ENCODE measurements at regions not wholly inside any gene's neighbourhood (a gene's known extent, or its start where the extent isn't known, plus 50 kb on each side); places are given as distances from the start of the nearest gene placed in this dataset.

DNA sequence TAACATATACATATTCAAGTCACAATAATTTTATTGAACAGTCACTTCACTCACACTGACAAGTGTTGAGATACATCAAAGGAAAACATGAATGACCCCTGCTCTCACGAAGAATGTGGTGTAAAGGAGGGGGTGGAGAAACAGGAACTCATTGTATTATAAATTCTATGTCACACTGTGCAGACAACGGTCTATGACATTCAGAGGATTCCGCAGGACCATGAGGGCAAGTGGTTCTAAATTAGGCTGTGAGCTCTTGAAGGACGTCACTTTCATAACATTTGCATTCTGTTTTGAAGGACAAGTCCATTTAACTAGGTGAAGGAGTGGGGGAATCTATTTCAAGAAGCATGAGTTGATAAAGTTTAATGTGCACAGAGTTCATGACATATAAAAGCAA, 415.2 kb upstream of the HS3ST1 start:
- Histone ChIP-seq H2BK15ac (ENCODE audit: low read length) (no peak overlapping the region), H3K79me2 (ENCODE audit: control insufficient read depth in 1 of 2, insufficient read depth in 2 of 2, low read length in 2 of 2) (no peaks in the 10 kb centered on the region), H3K9ac (replicated peaks in 1 of 4; ENCODE audit: extremely low read depth in 1 of 4, low read depth in 3 of 4, low read length in 3 of 4) (no peak overlapping the region), H3K9me3 (ENCODE audit: insufficient read depth in 2 of 2, low read depth in 1 of 2, low read length in 1 of 2) (no peaks in the 10 kb centered on the region), H3K14ac (ENCODE audit: insufficient read length) (no peak overlapping the region), H3K36me3 (ENCODE audit: control insufficient read depth in 2 of 4, insufficient read depth in 4 of 4, low read length in 3 of 4) (no peaks in the 10 kb centered on the region), H4K91ac (replicated peaks; ENCODE audit: insufficient read length, low read length) (no peak overlapping the region), H3K27ac (ENCODE audit: low read depth, low read length) (no peak overlapping the region), H3K23ac (ENCODE audit: insufficient read length) (no peak overlapping the region), H3K23me2 (ENCODE audit: low read depth, low read length) (no peaks in the 10 kb centered on the region), H3K18ac (ENCODE audit: extremely low read depth, low read length) (no peak overlapping the region), H3K4me3 (ENCODE audit: extremely low read depth in 1 of 4, insufficient read depth in 2 of 4, low read depth in 3 of 4, low read length in 4 of 4) (no peak overlapping the region), H3K79me1 (ENCODE audit: low read depth, low read length) (no peaks in the 10 kb centered on the region), H2BK120ac (replicated peaks; ENCODE audit: low read depth, low read length) (no peak overlapping the region), H2BK12ac (ENCODE audit: low read depth, low read length) (no peak overlapping the region), H2AFZ (ENCODE audit: low read length) (no peak overlapping the region; the same call in 1 of the 2 replicates), H2BK20ac (ENCODE audit: low read length) (no peak overlapping the region), H3K4me1 (replicated peaks in 1 of 4; ENCODE audit: control insufficient read depth in 3 of 4, insufficient read depth in 4 of 4, low read length in 3 of 4) (peaks cover 0 to 7% (median under 1%) of the 10 kb centered on the region in 4 experiments; a peak in 2 of 7 replicates), H3K4ac (replicated peaks; ENCODE audit: insufficient read length, low read depth, low read length) (no peak overlapping the region), H3K56ac (replicated peaks; ENCODE audit: insufficient read length, low read depth, low read length) (no peak overlapping the region), H2BK5ac (ENCODE audit: low read depth, low read length) (no peak overlapping the region), H4K20me1 (replicated peaks in 1 of 2; ENCODE audit: control insufficient read depth in 1 of 2, insufficient read depth in 2 of 2, low read length in 2 of 2) (no peaks in the 10 kb centered on the region), H2AK5ac (ENCODE audit: low read depth, low read length) (no peak overlapping the region), H3K4me2 (ENCODE audit: insufficient read depth in 1 of 2, low read depth in 2 of 2, low read length in 2 of 2) (no peak overlapping the region), H4K5ac (ENCODE audit: insufficient read length, low read depth, low read length) (no peak overlapping the region), H3K27me3 (replicated peaks in 1 of 4; ENCODE audit: control insufficient read depth in 3 of 4, extremely low read depth in 1 of 4, insufficient read depth in 3 of 4, low read length in 3 of 4) (no peaks in the 10 kb centered on the region), H4K8ac (ENCODE audit: extremely low read depth, insufficient read depth, low read length) (no peak overlapping the region)
- DNase-seq (ENCODE audit: low read depth in 1 of 2, low spot score in 2 of 2) (no peak), FAIRE-seq (no peak)
- TF ChIP-seq MAFK (IDR thresholded peaks at IDR 0.05; ENCODE audit: low read depth, low read length): no peak
- no peak for TF ChIP-seq HDAC2 (IDR thresholded peaks at IDR 0.05; ENCODE audit: borderline replicate concordance in 1 of 2, low read depth in 2 of 2, low read length in 2 of 2)
- TF ChIP-seq RXRA (IDR thresholded peaks at IDR 0.05; ENCODE audit: insufficient read depth, low read depth, low read length): no peak
- no peak for TF ChIP-seq USF2 (IDR thresholded peaks at IDR 0.05; ENCODE audit: low read length)
- no peak for TF ChIP-seq KDM4A (IDR thresholded peaks at IDR 0.05; ENCODE audit: low read depth, low read length, severe bottlenecking)
- no peak for TF ChIP-seq CBX5 (IDR thresholded peaks at IDR 0.05; ENCODE audit: low read depth, low read length)
- no peak for TF ChIP-seq CBX8 (IDR thresholded peaks at IDR 0.05; ENCODE audit: borderline replicate concordance, low read depth, low read length)
- no peak for TF ChIP-seq JUND (IDR thresholded peaks at IDR 0.05; ENCODE audit: low read length)
- no peak for TF ChIP-seq TBP (IDR thresholded peaks at IDR 0.05; ENCODE audit: low read depth, low read length)
- TF ChIP-seq GABPA (IDR thresholded peaks at IDR 0.05; ENCODE audit: borderline replicate concordance, insufficient read depth, low read length): no peak
- TF ChIP-seq CHD1 (IDR thresholded peaks at IDR 0.05; ENCODE audit: low read depth, low read length): no peak
- no peak for TF ChIP-seq CREB1 (IDR thresholded peaks at IDR 0.05)
- TF ChIP-seq RFX5 (IDR thresholded peaks at IDR 0.05; ENCODE audit: borderline replicate concordance, low read depth, low read length): no peak
- no peak for TF ChIP-seq BCL11A (IDR thresholded peaks at IDR 0.05; ENCODE audit: low read depth in 2 of 2, low read length in 2 of 2)
- POLR2A ChIA-PET (ENCODE audit: partially characterized antibody): no interaction called here
- CTCF ChIA-PET (ENCODE audit: partially characterized antibody): no interaction called here
- WGBS, 2 experiments (ENCODE audit: extremely low coverage in 1 of 2, insufficient coverage in 1 of 2, insufficient read length in 1 of 2, insufficient replicate concordance in 2 of 2, low coverage in 1 of 2, low lambda C conversion rate in 2 of 2, missing lambda C conversion rate in 1 of 2): 68% methylated on average over 4 of the region's 4 CpGs; no CpG with 5 or more reads in 1 of the 2 experiments
